ENCODE measurements at regions not wholly inside any gene's neighbourhood (a gene's known extent, or its start where the extent isn't known, plus 50 kb on each side); places are given as distances from the start of the nearest gene placed in this dataset.
"Not testable (repeated sequence)": the region's sequence is repeated elsewhere in the genome, so short reads cannot be mapped to it uniquely, and the experiment has no call there.

- no peak for DNase-seq
These were observed 60.2 kb downstream of the LSMEM1 start for GRCh38 chr7:112540839-112541577.

- no peak for DNase-seq
These were observed 66.1 kb downstream of the LSMEM1 start for GRCh38 chr7:112546723-112547513.

DNA sequence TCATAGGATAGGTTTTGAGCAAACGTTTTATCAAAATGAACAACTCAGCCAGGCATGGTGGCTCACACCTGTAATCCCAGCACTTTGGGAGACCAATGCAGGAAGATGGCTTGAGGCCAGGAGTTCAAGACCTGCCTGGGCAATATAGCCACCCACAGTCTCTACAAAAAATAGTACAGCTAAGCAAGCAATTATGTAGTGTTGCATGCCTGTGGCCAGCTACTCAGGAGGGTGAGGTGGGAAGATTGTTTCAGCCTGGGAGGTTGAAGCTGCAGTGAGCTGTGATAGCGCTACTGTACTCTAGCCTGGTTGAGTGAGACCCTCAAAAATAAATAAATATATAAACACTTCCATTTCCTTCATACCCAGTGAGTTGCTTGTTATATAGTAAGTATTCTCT lies 67.1 kb downstream of the LSMEM1 start:
- no peak for DNase-seq

- DNase-seq = no peak
These were observed 69.8 kb downstream of the LSMEM1 start for GRCh38 chr7:112550468-112551060.

DNA sequence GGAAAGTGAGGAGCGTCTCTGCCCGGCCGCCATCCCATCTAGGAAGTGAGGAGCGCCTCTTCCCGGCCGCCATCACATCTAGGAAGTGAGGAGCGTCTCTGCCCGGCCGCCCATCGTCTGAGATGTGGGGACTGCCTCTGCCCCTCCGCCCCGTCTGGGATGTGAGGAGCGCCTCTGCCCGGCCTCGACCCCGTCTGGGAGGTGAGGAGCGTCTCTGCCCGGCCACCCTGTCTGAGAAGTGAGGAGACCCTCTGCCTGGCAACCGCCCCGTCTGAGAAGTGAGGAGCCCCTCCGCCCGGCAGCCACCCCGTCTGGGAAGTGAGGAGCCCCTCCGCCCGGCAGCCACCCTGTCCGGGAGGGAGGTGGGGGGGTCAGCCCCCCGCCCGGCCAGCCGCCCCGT lies 70.7 kb downstream of the LSMEM1 start:
- not testable (repeated sequence) for DNase-seq

GRCh38 chr7:112554591-112554990 lies 73.8 kb downstream of the LSMEM1 start:
- no peak for DNase-seq

- no peak for DNase-seq
These were observed 75.8 kb downstream of the LSMEM1 start for GRCh38 chr7:112556633-112557032.

GRCh38 chr7:112566442-112567324 lies 85.9 kb downstream of the LSMEM1 start:
- no peak for DNase-seq

GRCh38 chr7:112567388-112567787 lies 86.6 kb downstream of the LSMEM1 start:
- no peak for DNase-seq

DNA sequence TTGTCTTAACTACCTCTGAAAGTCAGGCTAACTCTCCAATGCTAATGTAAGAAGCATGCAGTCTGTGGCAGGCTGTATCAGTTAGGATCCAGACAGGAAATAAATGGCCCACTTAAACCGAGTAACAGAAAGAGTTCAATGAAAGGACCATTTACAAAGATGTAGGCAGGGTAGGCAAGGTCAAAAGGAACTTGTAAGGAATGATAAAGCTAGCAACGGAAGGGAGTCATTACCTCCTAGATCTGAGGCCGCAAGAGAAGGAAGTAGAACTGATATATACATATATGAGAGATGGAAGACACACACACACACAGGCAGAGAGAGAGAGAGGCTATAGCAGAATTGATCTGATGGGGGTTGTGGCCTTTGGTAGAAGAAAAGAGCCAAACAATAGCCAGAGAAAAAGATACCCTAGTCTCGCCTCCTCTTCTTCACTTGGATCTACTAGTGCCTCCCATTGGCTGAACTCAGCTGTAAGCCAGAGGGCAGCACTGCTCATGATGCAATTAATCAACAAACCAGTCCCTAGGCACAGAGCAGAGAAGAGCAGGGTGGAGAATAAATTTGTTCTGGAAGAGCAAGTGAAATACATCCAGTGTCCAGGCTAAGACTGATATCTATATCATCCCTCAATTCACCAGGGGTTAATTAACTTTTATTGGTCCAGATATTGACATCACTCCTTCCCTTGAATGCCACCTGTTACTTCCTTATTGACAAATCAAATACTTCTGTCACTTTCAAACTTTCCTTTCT lies 91.2 kb downstream of the LSMEM1 start:
- DNase-seq = no peak

DNA sequence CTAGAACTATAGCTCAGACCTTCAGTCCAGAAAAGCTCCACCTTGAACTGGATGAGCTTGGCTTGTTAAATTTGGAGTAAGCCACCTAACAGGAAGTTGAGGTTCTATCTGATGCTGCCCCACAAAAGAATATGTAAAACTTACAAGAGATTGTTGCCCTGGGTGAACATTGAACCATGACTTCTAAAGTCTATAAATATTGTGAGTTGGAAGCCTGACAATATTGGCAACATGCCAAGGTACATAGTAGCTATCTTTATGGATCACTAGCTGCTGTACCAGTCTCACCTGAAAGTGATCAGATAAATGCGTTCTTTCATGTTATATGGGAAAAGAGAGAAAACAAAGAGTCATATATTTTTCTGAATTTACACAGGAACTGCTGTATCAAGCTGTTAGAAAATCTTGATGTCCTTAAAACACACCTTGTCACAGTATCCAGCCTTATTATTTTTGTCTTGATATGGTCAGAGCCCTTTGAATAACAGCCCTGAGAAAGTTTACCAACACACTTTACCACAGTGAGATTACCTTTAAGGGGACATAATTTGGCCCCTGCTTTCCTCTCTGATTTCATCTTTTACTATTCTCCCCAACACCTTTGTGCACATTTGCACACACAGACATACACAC lies 92.0 kb downstream of the LSMEM1 start:
- peak; percentile 43 for DNase-seq

DNA sequence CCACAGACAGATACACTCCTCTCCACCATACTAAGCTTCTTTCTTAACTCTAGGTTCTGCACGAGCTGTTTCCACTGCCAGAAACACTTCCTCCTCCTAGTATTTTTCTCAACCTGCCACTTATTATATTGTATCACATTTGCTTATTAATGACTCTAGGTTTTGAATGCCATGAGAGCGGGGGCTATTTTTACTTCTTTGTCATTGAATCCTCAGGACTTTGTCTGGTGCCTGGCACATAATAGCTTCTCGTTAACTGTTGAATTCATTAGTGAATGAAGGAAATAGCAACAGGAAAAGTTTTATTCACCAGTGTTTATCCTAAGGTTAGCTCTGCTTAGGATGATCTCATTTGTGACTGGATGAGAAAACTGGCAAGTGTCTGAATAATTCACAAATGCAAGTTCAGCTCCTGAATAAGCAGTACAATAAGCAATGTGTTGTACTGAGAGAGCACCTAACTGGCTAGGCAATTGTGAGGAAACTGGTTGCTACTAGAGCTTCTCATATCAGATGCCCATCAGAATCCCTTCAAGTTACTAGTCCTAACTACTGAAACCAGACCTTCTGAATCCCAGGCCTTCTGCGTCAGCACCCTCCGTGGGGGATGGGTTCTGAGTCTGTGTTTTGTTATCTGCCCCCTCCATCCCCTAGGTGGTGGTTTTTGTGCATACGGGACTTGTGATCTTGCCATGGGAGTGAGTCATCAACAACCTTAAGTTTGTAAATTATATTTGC lies 92.7 kb downstream of the LSMEM1 start:
- peak; percentile 45 for DNase-seq

DNA sequence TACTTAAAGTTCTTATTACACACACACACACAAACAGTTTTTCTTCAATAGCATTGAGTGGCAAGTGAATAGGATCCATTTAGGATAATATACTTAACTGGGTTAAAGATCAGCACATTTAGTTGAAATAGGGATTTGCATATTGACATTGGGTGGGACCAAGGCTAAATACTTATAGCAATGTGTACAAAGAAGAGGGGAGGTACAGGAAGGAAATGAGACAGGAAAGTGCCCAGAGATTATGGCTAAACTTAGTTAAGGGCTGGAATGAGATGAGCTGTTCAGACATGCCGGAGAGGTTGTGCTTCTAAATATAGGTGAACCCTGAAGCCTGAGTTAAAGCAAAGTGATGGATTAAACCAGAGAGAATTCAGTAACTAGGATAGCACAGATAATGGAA lies 95.1 kb downstream of the LSMEM1 start:
- no peak for DNase-seq

GRCh38 chr7:112579388-112579787 lies 98.6 kb downstream of the LSMEM1 start:
- no peak for DNase-seq

DNA sequence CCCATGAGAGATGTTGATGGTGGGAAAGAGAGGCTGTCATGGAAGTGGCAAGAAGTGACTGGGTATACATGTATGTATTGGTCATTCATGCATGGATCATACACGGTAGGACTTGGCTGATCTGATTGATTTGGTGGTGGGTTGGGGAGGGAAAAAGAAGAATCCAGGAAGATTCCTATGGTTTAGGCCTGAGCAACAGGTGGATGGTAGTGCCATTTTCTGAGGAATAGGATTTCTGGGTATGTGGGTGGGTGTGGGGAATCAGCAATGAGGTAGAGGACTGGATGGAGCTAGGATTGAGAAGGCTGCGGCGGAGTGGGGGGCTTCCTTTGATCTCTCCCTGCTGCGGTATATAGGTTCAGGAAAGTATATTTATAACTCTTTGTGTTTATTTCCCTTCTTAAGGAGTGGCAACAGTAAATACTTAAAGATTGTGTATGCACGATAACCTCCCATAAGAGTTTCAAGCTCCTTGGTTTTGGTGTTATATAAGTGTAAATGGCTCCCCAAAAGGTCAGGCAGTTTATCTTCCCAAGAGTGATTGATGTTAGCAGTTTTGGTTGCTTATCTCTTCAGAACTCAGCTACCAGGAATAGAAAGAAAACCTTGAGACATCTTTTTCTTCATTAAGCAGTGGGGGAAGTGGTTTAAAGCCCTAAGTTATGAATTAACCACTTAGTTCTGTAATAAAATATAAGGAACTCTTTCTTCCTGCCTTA lies 100.1 kb downstream of the LSMEM1 start:
- no peak for DNase-seq

GRCh38 chr7:112581529-112581928 lies 100.7 kb downstream of the LSMEM1 start:
- no peak for DNase-seq

DNA sequence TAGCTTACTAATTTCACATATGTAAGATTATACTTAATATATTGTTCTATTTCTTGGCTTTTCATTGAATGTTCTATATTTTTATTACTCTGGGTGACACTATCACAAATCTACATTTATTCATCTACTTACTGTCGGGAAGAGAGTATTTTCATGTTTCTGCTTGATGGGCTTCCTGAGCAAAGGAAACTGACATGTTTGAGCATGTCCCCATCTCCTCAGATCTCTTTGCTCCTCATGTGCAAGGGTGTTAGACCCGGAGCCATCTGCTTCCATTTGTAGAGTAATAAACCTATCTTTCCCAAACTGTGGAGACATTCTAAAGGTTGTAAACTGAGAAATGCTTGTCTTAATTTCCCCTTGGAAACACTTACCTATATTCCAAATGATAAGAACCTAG lies 103.5 kb downstream of the LSMEM1 start:
- DNase-seq = no peak

DNA sequence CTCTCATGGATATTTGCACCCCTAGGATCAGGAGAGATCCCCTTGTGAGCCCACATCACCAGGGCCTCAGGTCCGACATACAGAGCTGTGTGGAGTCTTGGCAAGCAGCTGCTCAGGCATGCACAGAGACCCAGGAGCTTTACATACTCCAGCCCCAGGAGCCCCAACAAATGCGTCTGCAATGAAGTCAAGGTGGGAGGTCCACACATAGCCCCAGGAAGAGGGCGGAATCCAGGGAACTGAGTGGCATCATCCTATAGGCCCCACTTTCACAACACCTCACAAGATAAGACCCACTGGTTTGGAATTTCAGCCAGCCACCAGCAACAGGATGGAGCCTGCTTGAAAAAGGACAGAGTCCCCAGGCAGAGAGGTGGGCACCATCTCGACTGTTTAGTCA lies 106.7 kb downstream of the LSMEM1 start:
- DNase-seq = no peak

- not testable (repeated sequence) for DNase-seq
These were observed 111.9 kb downstream of the LSMEM1 start for GRCh38 chr7:112592565-112593263.

GRCh38 chr7:112594397-112594796 lies 113.6 kb downstream of the LSMEM1 start:
- no peak for DNase-seq

Measured in NCI-H1048 (cell line).